ENCODE measurements at regions not wholly inside any gene's neighbourhood (a gene's known extent, or its start where the extent isn't known, plus 50 kb on each side); places are given as distances from the start of the nearest gene placed in this dataset.
"Not testable (repeated sequence)": the region's sequence is repeated elsewhere in the genome, so short reads cannot be mapped to it uniquely, and the experiment has no call there.

GRCh38 chr14:105776112-105776511, 249.7 kb downstream of the TMEM121 start:
- not testable (repeated sequence) for H3K4me1 ChIP-seq (ENCODE audit: insufficient read depth); H3K36me3 ChIP-seq (ENCODE audit: insufficient read depth); H3K4me3 ChIP-seq (ENCODE audit: low read depth, low read length); H3K27ac ChIP-seq (ENCODE audit: low read depth); DNase-seq (ENCODE audit: extremely low spot score)
- WGBS = 76% methylated on average over 6 of the region's 6 CpGs

GRCh38 chr14:105776924-105777323, 250.5 kb downstream of the TMEM121 start:
- no peak for DNase-seq (ENCODE audit: extremely low spot score)
- Histone ChIP-seq H3K27ac (ENCODE audit: low read depth) (no peak overlapping the region), H3K4me1 (ENCODE audit: insufficient read depth) (no peaks in the 10 kb centered on the region), H3K4me3 (ENCODE audit: low read depth, low read length) (no peak overlapping the region), H3K36me3 (ENCODE audit: insufficient read depth) (no peaks in the 10 kb centered on the region)
- WGBS = 86% methylated on average over 13 of the region's 13 CpGs

DNA sequence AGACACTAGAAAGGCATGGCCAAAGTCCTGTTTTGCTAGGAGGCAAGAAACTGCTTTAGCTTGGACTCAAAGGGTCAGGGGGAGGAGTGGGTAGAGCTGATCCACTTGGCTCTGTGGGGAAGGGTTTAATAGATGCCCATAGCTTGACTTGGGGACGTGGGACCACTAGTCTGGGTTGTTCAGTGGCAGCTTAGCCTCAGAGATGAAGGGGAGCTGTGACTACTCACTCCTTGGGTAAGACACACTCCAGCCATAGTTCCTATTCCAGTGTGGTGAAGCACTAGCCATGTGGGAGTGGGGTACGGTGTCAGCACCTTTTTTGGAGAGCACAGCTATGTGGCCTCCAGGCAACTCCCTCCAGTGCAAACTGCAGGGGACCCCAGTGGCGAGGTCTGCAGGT, 257.3 kb downstream of the TMEM121 start:
- Histone ChIP-seq H3K36me3 (ENCODE audit: insufficient read depth) (no peaks in the 10 kb centered on the region), H3K27ac (ENCODE audit: low read depth) (no peak overlapping the region), H3K4me1 (ENCODE audit: insufficient read depth) (no peaks in the 10 kb centered on the region), H3K4me3 (ENCODE audit: low read depth, low read length) (no peak overlapping the region)
- WGBS = 55% methylated on average over 3 of the region's 3 CpGs
- no peak for DNase-seq (ENCODE audit: extremely low spot score)

DNA sequence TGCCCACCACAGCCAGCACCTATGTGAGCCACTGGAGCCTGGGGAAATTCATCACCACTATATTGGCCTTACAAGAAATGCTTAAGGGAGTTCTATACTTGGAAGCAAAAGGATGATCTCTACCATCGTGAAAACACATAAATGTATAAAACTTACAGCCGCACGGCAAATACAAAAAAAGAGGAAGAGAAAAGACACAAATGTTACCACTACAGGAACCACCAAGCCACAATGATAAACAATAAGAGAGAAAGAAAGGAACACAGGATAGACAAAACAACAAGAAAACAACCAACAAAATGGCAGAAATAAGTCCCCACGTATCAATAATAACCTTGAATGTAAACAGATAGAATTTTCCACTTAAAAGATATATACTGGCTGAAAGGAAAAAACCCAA, 267.5 kb downstream of the TMEM121 start:
- no peak overlapping the region for H3K4me3 ChIP-seq (ENCODE audit: low read depth, low read length)
- DNase-seq (ENCODE audit: extremely low spot score) = no peak
- H3K4me1 ChIP-seq (ENCODE audit: insufficient read depth) = no peaks in the 10 kb centered on the region
- no peaks in the 10 kb centered on the region for H3K36me3 ChIP-seq (ENCODE audit: insufficient read depth)
- WGBS = 83% methylated on average over 4 of the region's 4 CpGs
- H3K27ac ChIP-seq (ENCODE audit: low read depth) = no peak overlapping the region

DNA sequence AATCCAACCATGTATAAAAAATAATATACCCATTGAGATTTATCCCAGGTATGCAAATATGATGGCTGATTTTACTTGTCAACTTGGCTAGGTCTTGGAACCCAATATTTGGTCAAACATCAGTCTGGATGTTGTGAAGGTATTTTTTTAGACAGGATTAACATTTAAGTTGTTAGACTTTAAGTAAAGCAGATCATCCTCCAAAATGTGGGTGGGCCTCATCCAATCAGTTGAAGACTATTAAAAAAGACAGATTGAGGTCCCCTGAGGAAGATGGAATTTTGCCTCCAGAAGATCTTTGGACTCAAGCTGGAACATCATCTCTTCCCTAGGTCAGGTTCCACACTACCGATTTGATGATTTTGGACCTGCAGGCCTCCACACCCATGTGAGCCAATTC, 271.2 kb downstream of the TMEM121 start:
- DNase-seq (ENCODE audit: extremely low spot score) = no peak
- no peak overlapping the region for H3K27ac ChIP-seq (ENCODE audit: low read depth)
- no peaks in the 10 kb centered on the region for H3K36me3 ChIP-seq (ENCODE audit: insufficient read depth)
- no peak overlapping the region for H3K4me3 ChIP-seq (ENCODE audit: low read depth, low read length)
- H3K4me1 ChIP-seq (ENCODE audit: insufficient read depth) = no peaks in the 10 kb centered on the region
- WGBS = 90% methylated on average over 1 of the region's 1 CpG

- Histone ChIP-seq H3K4me1 (ENCODE audit: insufficient read depth) (no peaks in the 10 kb centered on the region), H3K27ac (ENCODE audit: low read depth) (no peak overlapping the region)
Observed at GRCh38 chr14:105805701-105806100, 279.3 kb downstream of the TMEM121 start.

DNA sequence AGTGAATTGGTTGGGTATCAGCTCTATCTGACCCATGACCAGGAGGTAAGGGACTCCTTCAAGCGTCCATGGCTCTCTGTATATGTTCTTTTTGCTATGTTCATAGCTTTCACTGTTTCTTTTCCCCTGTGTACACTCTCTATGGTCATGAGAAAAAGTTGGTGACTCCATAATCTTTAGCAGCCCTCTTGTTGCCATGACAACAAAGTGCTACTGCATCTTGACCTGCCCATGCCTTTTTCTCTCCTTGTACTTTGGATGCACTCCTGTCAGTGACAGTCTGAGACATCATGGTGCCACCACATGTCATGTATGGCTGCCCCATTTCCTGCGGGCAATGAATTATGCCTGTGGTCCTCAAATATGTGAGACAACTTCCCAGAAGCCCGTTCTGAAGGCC, 280.2 kb downstream of the TMEM121 start:
- Histone ChIP-seq H3K36me3 (ENCODE audit: insufficient read depth) (no peaks in the 10 kb centered on the region), H3K27ac (ENCODE audit: low read depth) (no peak overlapping the region), H3K4me1 (ENCODE audit: insufficient read depth) (no peaks in the 10 kb centered on the region), H3K4me3 (ENCODE audit: low read depth, low read length) (no peak overlapping the region)
- DNase-seq (ENCODE audit: extremely low spot score) = no peak
- 47% methylated on average over 3 of the region's 3 CpGs for WGBS

More at GRCh38 chr14:105805701-105806100, 279.3 kb downstream of the TMEM121 start:
- no peak overlapping the region for H3K4me3 ChIP-seq (ENCODE audit: low read depth, low read length)
- no peak for DNase-seq (ENCODE audit: extremely low spot score)
- no peaks in the 10 kb centered on the region for H3K36me3 ChIP-seq (ENCODE audit: insufficient read depth)

GRCh38 chr14:105817971-105818711, 291.8 kb downstream of the TMEM121 start:
- H3K4me1 ChIP-seq (ENCODE audit: insufficient read depth) = no peaks in the 10 kb centered on the region
- no peak overlapping the region for H3K4me3 ChIP-seq (ENCODE audit: low read depth, low read length)

DNA sequence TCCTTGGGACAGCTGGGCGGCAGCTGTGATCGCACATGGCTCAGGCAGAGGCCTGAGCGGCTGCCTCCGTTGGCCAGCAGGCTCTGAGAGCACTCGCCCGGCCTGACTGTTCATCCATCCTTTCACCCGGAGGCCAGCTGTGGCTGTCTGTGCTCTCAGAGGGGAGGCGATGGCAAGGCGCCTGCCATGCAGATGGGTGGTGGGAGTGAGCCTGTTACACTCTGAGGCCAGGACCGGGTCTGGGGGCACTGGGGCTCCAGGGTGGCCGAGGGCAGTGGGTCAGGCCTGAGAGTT, 292.3 kb downstream of the TMEM121 start:
- Histone ChIP-seq H3K36me3 (ENCODE audit: insufficient read depth) (no peaks in the 10 kb centered on the region), H3K4me3 (ENCODE audit: low read depth, low read length) (no peak overlapping the region), H3K4me1 (ENCODE audit: insufficient read depth) (no peaks in the 10 kb centered on the region), H3K27ac (ENCODE audit: low read depth) (no peak overlapping the region)
- WGBS = 90% methylated on average over 11 of the region's 11 CpGs
- DNase-seq (ENCODE audit: extremely low spot score) = no peak

More at GRCh38 chr14:105817971-105818711, 291.8 kb downstream of the TMEM121 start:
- WGBS = 80% methylated on average over 21 of the region's 21 CpGs
- no peak overlapping the region for H3K27ac ChIP-seq (ENCODE audit: low read depth)
- DNase-seq (ENCODE audit: extremely low spot score) = no peak
- no peaks in the 10 kb centered on the region for H3K36me3 ChIP-seq (ENCODE audit: insufficient read depth)

DNA sequence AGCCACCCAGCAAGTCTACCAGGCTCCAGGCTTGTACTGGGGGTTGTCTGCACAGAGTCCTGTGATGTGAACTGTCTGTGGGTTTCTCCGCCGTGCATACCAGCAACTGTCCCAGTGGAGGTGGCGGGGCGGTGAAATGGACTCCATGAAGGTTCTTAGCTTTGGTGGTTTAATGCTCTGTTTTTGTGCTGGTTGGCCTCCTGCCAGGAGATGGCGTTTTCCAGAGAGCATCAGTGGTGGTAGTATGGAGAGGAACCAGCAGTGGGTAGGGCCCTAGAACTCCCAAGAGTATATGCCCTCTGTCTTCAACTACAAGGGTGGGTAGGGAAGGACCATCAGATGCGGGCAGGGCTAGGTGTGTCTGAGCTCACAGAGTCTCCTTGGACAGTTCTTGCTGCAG, 303.8 kb downstream of the TMEM121 start:
- no peak for DNase-seq (ENCODE audit: extremely low spot score)
- Histone ChIP-seq H3K27ac (ENCODE audit: low read depth) (no peak overlapping the region), H3K4me1 (ENCODE audit: insufficient read depth) (no peaks in the 10 kb centered on the region), H3K4me3 (ENCODE audit: low read depth, low read length) (no peak overlapping the region), H3K36me3 (ENCODE audit: insufficient read depth) (no peaks in the 10 kb centered on the region)
- WGBS = 79% methylated on average over 6 of the region's 6 CpGs

- 93% methylated on average over 11 of the region's 11 CpGs for WGBS
Observed at GRCh38 chr14:105836160-105836559, 309.8 kb downstream of the TMEM121 start.

GRCh38 chr14:105836730-105837129, 310.3 kb downstream of the TMEM121 start:
- Histone ChIP-seq H3K4me3 (ENCODE audit: low read depth, low read length) (no peak overlapping the region), H3K4me1 (ENCODE audit: insufficient read depth) (no peaks in the 10 kb centered on the region), H3K27ac (ENCODE audit: low read depth) (no peak overlapping the region), H3K36me3 (ENCODE audit: insufficient read depth) (no peaks in the 10 kb centered on the region)
- 76% methylated on average over 10 of the region's 10 CpGs for WGBS
- DNase-seq (ENCODE audit: extremely low spot score) = no peak

More at GRCh38 chr14:105836160-105836559, 309.8 kb downstream of the TMEM121 start:
- Histone ChIP-seq H3K27ac (ENCODE audit: low read depth) (no peak overlapping the region), H3K4me3 (ENCODE audit: low read depth, low read length) (no peak overlapping the region), H3K4me1 (ENCODE audit: insufficient read depth) (no peaks in the 10 kb centered on the region), H3K36me3 (ENCODE audit: insufficient read depth) (no peaks in the 10 kb centered on the region)
- DNase-seq (ENCODE audit: extremely low spot score) = no peak

DNA sequence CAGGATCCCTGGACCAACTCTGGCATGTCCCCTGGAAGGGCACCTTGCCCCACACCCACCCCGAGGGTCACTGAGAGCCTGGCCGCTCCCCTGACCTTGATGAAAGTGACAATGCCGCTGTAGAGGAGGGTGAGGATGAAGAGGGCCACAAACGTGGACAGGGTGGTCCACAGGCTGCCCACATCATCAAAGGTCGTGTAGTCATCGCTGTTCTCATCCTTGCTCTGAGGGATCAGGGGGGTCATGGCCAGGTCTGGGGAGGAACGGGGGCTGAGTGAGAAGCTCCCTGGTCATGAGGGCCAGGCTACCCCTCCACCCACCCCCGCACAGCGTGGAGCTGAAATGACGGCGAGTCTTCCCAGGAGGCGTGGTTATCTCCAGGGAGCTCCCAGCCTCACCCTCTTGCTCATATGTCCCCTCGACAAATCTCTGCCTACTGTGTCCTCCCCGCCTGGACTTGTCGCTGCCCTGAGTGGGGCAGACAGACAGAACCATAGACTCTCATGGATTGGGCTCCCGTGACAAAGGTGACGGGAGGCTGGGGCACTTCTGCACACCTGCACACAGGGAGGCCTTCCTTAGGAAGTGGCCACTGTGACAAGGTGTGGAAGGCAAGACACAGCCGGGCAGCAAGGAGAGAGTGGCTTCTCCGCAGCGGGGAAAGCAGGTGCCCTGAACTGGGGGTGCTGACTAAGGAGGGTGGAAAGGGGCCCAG, 311.1 kb downstream of the TMEM121 start:
- no peak overlapping the region for H3K4me3 ChIP-seq (ENCODE audit: low read depth, low read length)
- H3K27ac ChIP-seq (ENCODE audit: low read depth) = no peak overlapping the region
- no peaks in the 10 kb centered on the region for H3K36me3 ChIP-seq (ENCODE audit: insufficient read depth)
- 85% methylated on average over 20 of the region's 20 CpGs for WGBS
- no peak for DNase-seq (ENCODE audit: extremely low spot score)
- no peaks in the 10 kb centered on the region for H3K4me1 ChIP-seq (ENCODE audit: insufficient read depth)

DNA sequence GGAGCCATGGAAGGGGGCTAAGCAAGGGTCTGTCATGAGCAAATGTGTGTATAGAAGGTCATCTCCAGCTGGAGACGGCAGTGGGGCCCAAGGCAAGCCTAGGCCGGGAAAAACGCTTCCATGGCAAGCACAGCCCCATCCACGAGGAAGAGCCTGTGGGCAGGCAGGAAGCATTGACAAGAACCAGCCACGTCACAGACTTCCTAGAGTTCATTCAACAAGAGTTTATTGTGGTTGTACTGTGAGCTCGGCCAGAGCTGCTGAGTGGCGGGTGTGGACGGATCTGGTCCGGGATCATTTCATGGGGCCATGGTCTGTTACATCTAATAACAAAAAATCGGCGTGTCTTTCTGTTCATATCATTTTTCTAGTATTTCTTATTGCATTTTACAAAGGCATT, 311.7 kb downstream of the TMEM121 start:
- WGBS = 88% methylated on average over 11 of the region's 11 CpGs
- DNase-seq (ENCODE audit: extremely low spot score) = no peak
- Histone ChIP-seq H3K27ac (ENCODE audit: low read depth) (no peak overlapping the region), H3K4me1 (ENCODE audit: insufficient read depth) (no peaks in the 10 kb centered on the region), H3K4me3 (ENCODE audit: low read depth, low read length) (no peak overlapping the region), H3K36me3 (ENCODE audit: insufficient read depth) (no peaks in the 10 kb centered on the region)

All from urinary bladder (tissue), 3 donors.